CD4-positive, CD25-positive, alpha-beta regulatory T cell (primary cell): ENCODE measurements at regions not wholly inside any gene's neighbourhood (a gene's known extent, or its start where the extent isn't known, plus 50 kb on each side); places are given as distances from the start of the nearest gene placed in this dataset.

Experiments
- ATAC-seq, 2 donors: fragments of 150-1000 bp; cut with Tn5 transposase; one replicate each; pipeline ENCODE4 v1.10.0; 2021; ENCODE audit warnings: low read depth in 2 of 2, moderate number of reproducible peaks in 2 of 2, moderate library complexity in 1 of 2
- DNase-seq, 3 donors: peaks; one replicate each; pipeline versions ENCODE4 v3.0.0 to v3.0.0-alpha.2; 2012 to 2022; ENCODE audit warnings: mixed read lengths in 1 of 3
- H3K27ac ChIP-seq: one replicate; pipeline ENCODE4 v1.7.0; 2013; ENCODE audit warnings: mild to moderate bottlenecking, low read length; ENCODE audit not compliant: insufficient read depth, poor library complexity, severe bottlenecking
- H3K27me3 ChIP-seq: one replicate; pipeline ENCODE4 v1.7.0; 2013; ENCODE audit warnings: low read length; ENCODE audit not compliant: control insufficient read depth, insufficient read depth
- H3K36me3 ChIP-seq: one replicate; pipeline ENCODE4 v1.7.0; 2013; ENCODE audit warnings: mild to moderate bottlenecking, low read length, moderate library complexity; ENCODE audit not compliant: control insufficient read depth, insufficient read depth
- H3K4me1 ChIP-seq: 2 replicates; pipeline ENCODE4 v1.7.0; 2013; ENCODE audit warnings: mild to moderate bottlenecking, low read length; ENCODE audit not compliant: insufficient read depth, control insufficient read depth, poor library complexity, severe bottlenecking
- H3K4me3 ChIP-seq: one replicate; pipeline ENCODE4 v1.7.0; 2013; ENCODE audit warnings: low read depth, mild to moderate bottlenecking, low read length, moderate library complexity
- H3K9me3 ChIP-seq, 2 experiments: 1 replicate in 1 of 2; 2 replicates in 1 of 2; pipeline ENCODE4 v1.7.0; 2013; ENCODE audit warnings: low read length in 2 of 2, mild to moderate bottlenecking in 1 of 2, moderate library complexity in 1 of 2; ENCODE audit not compliant: control insufficient read depth in 2 of 2
- H3K27ac Mint-ChIP-seq, 3 donors: one replicate each; pipeline ENCODE4 v1.8.0; 2020 to 2022; ENCODE audit warnings: mild to moderate bottlenecking in 3 of 3, mixed read lengths in 3 of 3, moderate library complexity in 2 of 3
- H3K27me3 Mint-ChIP-seq: one replicate; pipeline ENCODE4 v1.8.0; 2022; ENCODE audit warnings: mild to moderate bottlenecking, mixed read lengths
- H3K36me3 Mint-ChIP-seq: one replicate; pipeline ENCODE4 v1.8.0; 2020; ENCODE audit warnings: mixed read lengths
- H3K4me1 Mint-ChIP-seq, 4 donors: one replicate each; pipeline ENCODE4 v1.8.0; 2020 to 2022; ENCODE audit warnings: mixed read lengths in 4 of 4, mild to moderate bottlenecking in 1 of 4
- H3K4me3 Mint-ChIP-seq, 4 donors: one replicate each; pipeline ENCODE4 v1.8.0; 2020 to 2022; ENCODE audit warnings: mild to moderate bottlenecking in 4 of 4, mixed read lengths in 4 of 4, moderate library complexity in 3 of 4
- H3K9me3 Mint-ChIP-seq, 7 donors: one replicate each; pipeline ENCODE4 v1.8.0; 2020 to 2022; ENCODE audit warnings: mixed read lengths in 7 of 7, mild to moderate bottlenecking in 3 of 7, moderate library complexity in 2 of 7

- H3K27me3 ChIP-seq: peaks cover 10% of the 10 kb centered on the region
- H3K27ac ChIP-seq: no peak overlapping the region
- Mint-ChIP-seq H3K9me3 (peaks cover 0 to 6% (median 1%) of the 10 kb centered on the region in 7 donors), H3K4me1 (no peaks in the 10 kb centered on the region), H3K27ac (no peak overlapping the region), H3K36me3 (no peaks in the 10 kb centered on the region), H3K27me3 (peaks cover 18% of the 10 kb centered on the region), H3K4me3 (no peak overlapping the region)
- DNase-seq: no peak
- no peak for ATAC-seq
- no peaks in the 10 kb centered on the region for H3K4me1 ChIP-seq
- H3K4me3 ChIP-seq: no peak overlapping the region
- no peaks in the 10 kb centered on the region for H3K36me3 ChIP-seq
- H3K9me3 ChIP-seq: peaks cover 0 to 2% of the 10 kb centered on the region in 2 experiments
Observed at GRCh38 chr3:194983121-194983520, 287.8 kb downstream of the XXYLT1 start.

GRCh38 chr3:194983620-194984019, 287.3 kb downstream of the XXYLT1 start:
- H3K4me1 Mint-ChIP-seq: no peaks in the 10 kb centered on the region
- H3K36me3 Mint-ChIP-seq: no peaks in the 10 kb centered on the region
- Histone ChIP-seq H3K4me3 (no peak overlapping the region), H3K36me3 (no peaks in the 10 kb centered on the region), H3K27ac (no peak overlapping the region), H3K9me3 (peaks cover 0 to 2% of the 10 kb centered on the region in 2 experiments), H3K4me1 (no peaks in the 10 kb centered on the region), H3K27me3 (peaks cover 10% of the 10 kb centered on the region)
- H3K4me3 Mint-ChIP-seq: no peak overlapping the region
- H3K27ac Mint-ChIP-seq: no peak overlapping the region
- peaks cover 0 to 6% (median 1%) of the 10 kb centered on the region in 7 donors for H3K9me3 Mint-ChIP-seq
- no peak for DNase-seq
- ATAC-seq: no peak
- peaks cover 18% of the 10 kb centered on the region for H3K27me3 Mint-ChIP-seq

- H3K9me3 ChIP-seq: peaks cover 0 to 2% of the 10 kb centered on the region in 2 experiments
- peaks cover 0 to 6% (median 1%) of the 10 kb centered on the region in 7 donors for H3K9me3 Mint-ChIP-seq
- H3K4me3 ChIP-seq: no peak overlapping the region
- no peak overlapping the region for H3K27ac Mint-ChIP-seq
- no peak overlapping the region for H3K4me3 Mint-ChIP-seq
- DNase-seq (no peak), ATAC-seq (no peak)
- peaks cover 18% of the 10 kb centered on the region for H3K27me3 Mint-ChIP-seq
- H3K27ac ChIP-seq: no peak overlapping the region
- H3K27me3 ChIP-seq: peaks cover 10% of the 10 kb centered on the region
- no peaks in the 10 kb centered on the region for H3K36me3 ChIP-seq
- no peaks in the 10 kb centered on the region for H3K4me1 ChIP-seq
- H3K36me3 Mint-ChIP-seq: no peaks in the 10 kb centered on the region
- no peaks in the 10 kb centered on the region for H3K4me1 Mint-ChIP-seq
Observed at GRCh38 chr3:194984066-194984465, 286.9 kb downstream of the XXYLT1 start.

GRCh38 chr3:194984622-194985021, 286.3 kb downstream of the XXYLT1 start:
- no peak overlapping the region for H3K4me3 ChIP-seq
- Mint-ChIP-seq H3K4me3 (no peak overlapping the region), H3K36me3 (no peaks in the 10 kb centered on the region), H3K4me1 (no peaks in the 10 kb centered on the region), H3K27me3 (peaks cover 18% of the 10 kb centered on the region), H3K27ac (no peak overlapping the region), H3K9me3 (peaks cover 0 to 6% (median 1%) of the 10 kb centered on the region in 7 donors)
- H3K27ac ChIP-seq: no peak overlapping the region
- peaks cover 0 to 2% of the 10 kb centered on the region in 2 experiments for H3K9me3 ChIP-seq
- no peaks in the 10 kb centered on the region for H3K4me1 ChIP-seq
- H3K36me3 ChIP-seq: no peaks in the 10 kb centered on the region
- peaks cover 5% of the 10 kb centered on the region for H3K27me3 ChIP-seq
- DNase-seq: no peak
- ATAC-seq: no peak

GRCh38 chr3:194985031-194985578, 285.9 kb downstream of the XXYLT1 start:
- Mint-ChIP-seq H3K27me3 (peaks cover 18% of the 10 kb centered on the region), H3K36me3 (no peaks in the 10 kb centered on the region), H3K9me3 (peaks cover 0 to 6% (median 1%) of the 10 kb centered on the region in 7 donors), H3K4me3 (no peak overlapping the region), H3K27ac (no peak overlapping the region), H3K4me1 (no peaks in the 10 kb centered on the region)
- ATAC-seq: no peak
- Histone ChIP-seq H3K9me3 (peaks cover 0 to 2% of the 10 kb centered on the region in 2 experiments), H3K27ac (no peak overlapping the region), H3K4me1 (no peaks in the 10 kb centered on the region), H3K27me3 (peaks cover 3% of the 10 kb centered on the region), H3K4me3 (no peak overlapping the region), H3K36me3 (no peaks in the 10 kb centered on the region)
- no peak for DNase-seq

GRCh38 chr3:194986208-194987043, 284.5 kb downstream of the XXYLT1 start:
- no peak for DNase-seq
- Histone ChIP-seq H3K27ac (no peak overlapping the region), H3K9me3 (peaks cover 0 to 2% of the 10 kb centered on the region in 2 experiments), H3K36me3 (no peaks in the 10 kb centered on the region), H3K4me1 (no peaks in the 10 kb centered on the region), H3K27me3 (peaks cover 2% of the 10 kb centered on the region), H3K4me3 (no peak overlapping the region)
- Mint-ChIP-seq H3K4me3 (no peak overlapping the region), H3K9me3 (peaks cover 0 to 6% (median 0%) of the 10 kb centered on the region in 7 donors), H3K27ac (no peak overlapping the region), H3K36me3 (no peaks in the 10 kb centered on the region), H3K4me1 (no peaks in the 10 kb centered on the region), H3K27me3 (peaks cover 11% of the 10 kb centered on the region)
- ATAC-seq: no peak

GRCh38 chr3:194987571-194988494, 283.1 kb downstream of the XXYLT1 start:
- H3K27ac ChIP-seq: no peak overlapping the region
- no peaks in the 10 kb centered on the region for H3K27me3 ChIP-seq
- H3K4me3 Mint-ChIP-seq: no peak overlapping the region
- no peak overlapping the region for H3K27ac Mint-ChIP-seq
- H3K9me3 Mint-ChIP-seq: peaks cover 0 to 1% (median 0%) of the 10 kb centered on the region in 7 donors
- no peaks in the 10 kb centered on the region for H3K4me1 ChIP-seq
- H3K36me3 ChIP-seq: no peaks in the 10 kb centered on the region
- no peak for DNase-seq
- ATAC-seq: no peak
- H3K36me3 Mint-ChIP-seq: no peaks in the 10 kb centered on the region
- H3K27me3 Mint-ChIP-seq: peaks cover 11% of the 10 kb centered on the region
- H3K4me1 Mint-ChIP-seq: no peaks in the 10 kb centered on the region
- H3K9me3 ChIP-seq: no peaks in the 10 kb centered on the region
- no peak overlapping the region for H3K4me3 ChIP-seq
